ENCODE measurements at regions not wholly inside any gene's neighbourhood (a gene's known extent, or its start where the extent isn't known, plus 50 kb on each side); places are given as distances from the start of the nearest gene placed in this dataset.
"Not testable (repeated sequence)": the region's sequence is repeated elsewhere in the genome, so short reads cannot be mapped to it uniquely, and the experiment has no call there.

DNA sequence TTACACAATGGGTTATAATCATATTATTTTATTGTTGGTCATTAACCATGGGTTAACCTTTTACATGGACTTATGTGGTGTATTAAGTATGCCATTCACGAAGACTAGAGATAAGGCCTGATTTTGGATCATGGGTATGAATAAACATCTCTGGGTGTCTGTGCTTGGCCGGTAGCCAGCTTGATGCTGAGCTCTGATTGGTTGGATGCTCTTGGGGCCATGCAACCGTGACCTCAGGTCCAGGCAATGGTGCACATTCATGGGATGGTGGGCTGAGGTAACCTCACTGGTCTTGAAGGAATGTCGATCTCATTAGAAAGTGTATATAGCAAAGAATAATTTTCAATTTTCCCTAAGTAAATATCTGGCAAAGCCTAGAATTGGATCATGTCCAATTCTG is 158.2 kb upstream of the IL12B start:
- DNase-seq (ENCODE audit: extremely low read depth in 1 of 11, low read depth in 9 of 11, low spot score in 4 of 11): no peak

DNA sequence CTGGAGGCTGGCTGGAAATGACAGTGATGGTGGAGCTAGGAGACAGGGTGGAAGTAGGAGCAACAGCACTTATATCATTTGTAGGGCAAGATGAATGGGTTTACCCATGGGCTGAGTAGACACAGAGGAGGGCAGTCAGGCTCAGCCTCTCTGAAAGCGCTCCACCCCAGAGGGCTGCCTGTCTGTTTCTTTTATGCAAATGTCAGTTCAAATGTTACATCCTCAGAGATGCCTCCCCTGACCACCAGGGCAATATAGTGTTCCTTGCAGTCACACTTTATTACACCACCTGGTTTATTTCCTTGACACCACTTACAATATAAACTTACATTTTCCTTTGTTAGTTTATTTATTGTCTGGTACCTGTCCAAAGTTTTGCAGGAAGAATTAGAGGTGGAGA is 159.5 kb upstream of the IL12B start:
- no peak for DNase-seq (ENCODE audit: extremely low read depth in 1 of 11, low read depth in 9 of 11, low spot score in 4 of 11)

DNA sequence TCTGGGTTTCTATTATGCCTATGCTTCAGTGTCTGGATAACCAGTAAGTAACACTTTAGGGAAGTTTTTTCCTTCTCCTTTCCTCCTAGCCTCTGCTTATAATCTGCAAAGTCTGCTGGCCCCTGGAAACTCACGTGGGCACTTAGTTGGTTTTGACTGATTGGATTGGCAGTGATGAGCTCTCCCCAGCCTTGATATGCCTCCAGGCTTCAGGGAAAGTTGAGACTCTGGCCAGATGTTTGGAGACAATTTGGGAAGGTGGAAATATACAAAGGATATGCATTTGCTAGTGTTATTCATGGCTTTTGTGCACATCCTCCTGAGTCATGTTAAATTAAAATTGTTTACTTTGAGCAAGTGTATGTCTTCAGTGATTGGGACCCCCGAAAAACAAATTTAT is 160.2 kb upstream of the IL12B start:
- DNase-seq (ENCODE audit: extremely low read depth in 1 of 11, low read depth in 9 of 11, low spot score in 4 of 11): no peak

DNA sequence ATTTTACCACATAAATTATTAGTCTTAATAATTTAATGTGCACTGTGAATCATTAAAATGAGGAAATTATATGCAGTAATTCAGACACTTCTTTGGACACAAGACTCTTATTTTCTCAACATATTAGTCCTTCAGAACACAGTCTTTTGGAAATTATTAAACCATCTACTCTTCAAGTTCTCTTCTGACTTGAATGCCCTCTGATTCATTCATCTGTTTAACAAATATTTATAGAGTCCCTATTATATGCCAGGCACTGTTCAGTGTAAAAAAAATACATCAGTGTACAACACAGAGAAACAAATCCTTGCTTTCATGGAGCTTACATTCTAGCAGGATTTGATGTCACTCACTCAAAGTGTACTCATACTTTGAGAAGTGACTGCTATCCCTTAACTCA is 163.4 kb upstream of the IL12B start:
- no peak for DNase-seq (ENCODE audit: extremely low read depth in 1 of 11, low read depth in 9 of 11, low spot score in 4 of 11)

DNA sequence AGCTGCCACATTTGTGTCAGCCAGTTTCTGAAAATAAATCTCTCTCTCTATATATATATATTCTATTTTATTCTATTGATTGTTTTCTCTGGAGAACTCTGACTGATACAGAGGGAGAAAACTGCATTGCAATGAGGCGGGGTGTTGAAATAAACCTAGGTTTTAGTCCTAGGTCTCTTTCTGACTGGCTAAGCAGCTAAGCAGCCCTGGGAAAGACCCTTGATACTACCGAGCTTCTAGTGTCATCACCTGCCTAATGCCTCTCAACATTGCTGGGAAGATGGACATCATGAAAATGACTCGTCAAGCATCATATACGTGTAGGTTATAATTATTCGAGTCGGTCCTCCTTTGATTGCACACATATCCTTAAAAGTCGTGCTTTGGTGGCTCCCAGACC is 166.5 kb upstream of the IL12B start:
- DNase-seq (ENCODE audit: extremely low read depth in 1 of 11, low read depth in 9 of 11, low spot score in 4 of 11): no peak

DNA sequence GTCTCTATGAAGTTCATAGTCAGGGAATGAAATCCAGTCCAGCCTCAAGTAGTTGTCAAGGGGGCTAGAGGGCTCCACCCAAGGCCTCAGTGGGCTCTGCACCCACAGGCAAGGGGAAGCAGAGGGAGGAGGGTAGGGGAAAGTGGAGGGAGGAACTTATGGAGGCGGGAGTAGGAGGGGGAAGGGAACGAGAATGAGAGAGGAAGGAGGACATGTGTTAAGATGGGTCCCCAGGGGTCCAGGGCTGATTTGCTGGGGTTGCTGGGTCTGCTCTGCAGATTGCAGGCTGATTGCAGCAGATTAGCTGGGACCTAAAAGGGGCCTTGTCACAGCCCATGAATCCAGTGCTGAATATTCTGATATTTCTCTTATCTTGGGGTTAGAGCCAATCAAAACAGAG is 166.9 kb upstream of the IL12B start:
- no peak for DNase-seq (ENCODE audit: extremely low read depth in 1 of 11, low read depth in 9 of 11, low spot score in 4 of 11)

DNA sequence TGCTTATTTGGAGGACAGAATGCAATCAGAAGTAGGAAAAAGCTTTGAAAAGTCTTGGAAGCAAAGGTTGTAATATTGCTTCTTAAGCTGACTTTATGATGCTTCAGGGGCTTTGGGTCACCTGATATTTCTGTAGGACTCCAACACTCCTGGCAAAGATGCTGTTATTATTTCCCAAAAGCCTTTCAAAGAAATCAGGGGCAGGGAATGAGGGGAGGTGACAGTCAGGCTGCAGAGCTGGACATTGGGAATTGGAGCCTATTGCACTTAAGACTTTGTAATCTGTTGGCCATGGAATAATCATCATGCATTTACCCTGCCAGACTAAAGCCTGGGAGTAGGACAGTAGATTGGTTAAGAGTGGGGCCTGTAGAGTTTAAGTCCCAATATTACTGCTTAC is 168.3 kb upstream of the IL12B start:
- no peak for DNase-seq (ENCODE audit: extremely low read depth in 1 of 11, low read depth in 9 of 11, low spot score in 4 of 11)

DNA sequence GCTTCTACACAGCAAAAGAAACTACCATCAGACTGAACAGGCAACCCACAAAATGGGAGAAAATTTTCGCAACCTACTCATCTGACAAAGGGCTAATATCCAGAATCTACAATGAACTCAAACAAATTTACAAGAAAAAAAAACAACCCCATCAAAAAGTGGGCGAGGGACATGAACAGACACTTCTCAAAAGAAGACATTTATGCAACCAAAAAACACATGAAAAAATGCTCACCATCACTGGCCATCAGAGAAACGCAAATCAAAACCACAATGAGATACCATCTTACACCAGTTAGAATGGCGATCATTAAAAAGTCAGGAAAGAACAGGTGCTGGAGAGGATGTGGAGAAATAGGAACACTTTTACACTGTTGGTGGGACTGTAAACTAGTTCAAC is 171.8 kb upstream of the IL12B start:
- not testable (repeated sequence) for DNase-seq (ENCODE audit: extremely low read depth in 1 of 11, low read depth in 9 of 11, low spot score in 4 of 11)

DNA sequence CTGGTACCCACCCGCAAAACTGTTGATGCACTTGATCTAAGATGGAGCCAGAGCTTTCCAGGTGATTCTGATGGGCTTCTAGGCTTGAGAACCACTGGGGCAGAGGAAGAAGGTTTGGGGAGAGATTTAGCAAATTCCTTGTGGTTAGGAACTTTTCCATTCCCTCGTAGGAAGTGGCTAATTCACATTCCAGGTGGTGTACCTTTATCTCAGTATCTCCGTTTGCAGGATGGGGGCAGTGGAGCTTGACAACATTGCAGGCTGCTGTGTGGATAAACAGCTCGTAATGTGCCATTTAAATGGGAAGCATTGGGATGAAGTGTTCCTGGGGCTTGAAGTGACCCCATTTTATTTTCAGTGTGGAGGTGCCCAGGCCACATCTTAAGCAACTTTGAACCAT is 172.9 kb upstream of the IL12B start:
- no peak for DNase-seq (ENCODE audit: extremely low read depth in 1 of 11, low read depth in 9 of 11, low spot score in 4 of 11)

DNA sequence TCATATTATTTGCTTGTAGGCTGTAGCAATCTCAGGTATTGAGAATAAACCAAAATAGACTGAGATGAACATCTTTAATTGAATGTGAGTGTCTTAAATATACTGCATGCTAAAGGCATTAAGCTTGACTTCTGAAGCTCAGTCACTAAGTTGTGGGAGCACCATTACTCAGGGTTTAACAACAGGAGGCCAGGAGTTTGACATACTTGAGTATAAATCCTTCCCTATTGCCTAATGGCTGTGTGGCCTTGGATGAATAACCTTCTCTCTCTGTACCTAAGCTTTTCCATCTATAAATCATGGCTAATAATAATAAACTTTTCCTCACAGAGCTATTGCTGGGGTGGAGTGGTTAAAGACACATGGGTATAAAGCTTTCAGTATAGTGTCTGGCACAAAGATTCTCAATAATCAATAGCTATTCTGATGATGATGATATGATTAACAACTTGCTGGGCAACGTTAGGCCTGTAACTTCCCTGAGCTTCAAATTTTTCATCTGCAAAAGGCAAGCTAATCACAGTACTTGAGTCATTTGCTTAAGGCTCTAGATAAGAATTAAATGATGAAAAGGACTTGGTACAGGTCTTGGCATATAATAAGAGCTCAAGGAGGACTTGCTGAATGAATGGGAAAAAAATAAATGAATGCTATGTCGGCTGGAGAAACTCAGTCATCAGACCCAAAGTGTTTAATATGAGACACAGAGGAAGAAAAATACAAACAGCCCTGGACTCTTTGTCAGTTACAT is 174.0 kb upstream of the IL12B start:
- DNase-seq (ENCODE audit: extremely low read depth in 1 of 11, low read depth in 9 of 11, low spot score in 4 of 11): no peak

DNA sequence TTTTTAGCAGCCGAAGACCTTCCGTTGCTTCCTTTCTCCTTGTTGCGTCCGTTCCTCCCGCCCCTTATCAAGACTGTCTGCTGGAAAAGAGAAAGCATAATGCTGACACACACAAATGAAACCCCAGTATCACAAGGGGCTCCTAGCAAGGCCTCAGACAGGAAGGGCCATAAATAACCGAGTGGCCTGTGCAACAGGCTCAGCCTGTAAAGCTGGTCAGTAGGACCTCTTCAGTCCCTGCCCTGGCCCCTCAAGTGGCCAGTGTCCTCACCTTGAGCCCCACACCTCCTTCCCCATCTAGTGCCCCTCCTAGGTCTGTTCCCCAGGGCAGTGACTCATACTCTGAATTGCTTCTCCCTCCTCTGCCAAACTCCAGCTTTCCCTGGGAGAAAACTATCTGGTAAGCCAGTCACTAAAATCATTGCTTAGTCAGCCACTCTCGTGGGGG is 174.6 kb upstream of the IL12B start:
- peak in 1 of 11 donors; percentile 38 for DNase-seq (ENCODE audit: extremely low read depth in 1 of 11, low read depth in 9 of 11, low spot score in 4 of 11)

DNA sequence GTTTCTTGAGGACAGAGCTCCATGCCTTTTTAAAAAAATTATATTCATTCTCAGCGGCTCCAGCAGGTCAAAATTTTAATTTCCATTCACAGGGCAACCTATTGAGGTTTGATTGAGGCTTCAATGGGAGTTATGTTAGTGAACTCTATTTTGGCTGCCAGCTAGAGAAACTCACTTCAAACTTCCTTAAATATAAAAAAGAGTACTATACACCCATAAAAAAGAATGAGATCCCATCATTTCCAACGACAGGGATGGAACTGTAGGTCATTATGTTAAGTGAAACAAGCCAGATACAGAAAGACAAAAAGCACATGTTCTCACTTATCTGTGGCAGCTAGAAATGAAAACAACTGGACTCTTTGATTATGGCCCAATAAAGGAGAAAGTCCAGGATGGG is 176.8 kb upstream of the IL12B start:
- no peak for DNase-seq (ENCODE audit: extremely low read depth in 1 of 11, low read depth in 9 of 11, low spot score in 4 of 11)

DNA sequence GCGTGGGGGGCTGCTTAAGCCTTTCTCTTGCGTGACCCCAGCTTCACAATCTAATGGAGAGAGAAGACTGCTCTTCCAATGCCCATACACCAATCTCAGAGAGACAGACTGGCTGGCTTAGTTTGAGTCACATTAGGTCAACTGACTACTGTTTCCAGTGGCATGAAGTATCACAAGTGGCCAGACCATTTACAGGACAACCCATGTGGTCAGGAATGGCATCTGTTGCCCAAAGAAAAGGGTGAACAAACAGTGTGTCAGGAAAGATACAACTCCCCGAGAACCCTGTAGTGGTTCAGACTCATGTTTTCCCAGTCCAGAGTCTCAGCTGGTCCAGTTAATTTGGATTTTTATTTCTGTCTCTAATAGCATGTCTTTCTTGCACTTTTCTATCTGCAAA is 177.4 kb upstream of the IL12B start:
- no peak for DNase-seq (ENCODE audit: extremely low read depth in 1 of 11, low read depth in 9 of 11, low spot score in 4 of 11)

DNA sequence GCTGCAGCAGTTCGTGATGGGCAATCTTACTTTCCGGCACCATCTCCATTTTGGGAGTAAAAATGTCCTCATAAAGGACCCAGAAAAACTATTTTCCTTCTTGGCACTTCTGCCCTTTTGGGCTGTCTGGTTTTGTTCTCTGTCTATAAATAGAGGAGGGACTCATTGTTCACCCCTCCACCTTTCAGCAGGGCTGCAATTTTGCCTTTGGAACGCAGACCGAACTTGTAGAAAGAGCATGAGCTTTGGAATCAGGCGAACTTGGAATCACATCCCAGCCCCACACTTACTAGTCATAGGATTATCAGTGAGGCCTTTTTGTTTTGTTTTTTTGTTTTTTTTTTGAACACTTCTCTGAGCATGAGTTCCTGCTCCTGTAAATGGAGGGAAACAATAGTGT is 178.1 kb upstream of the IL12B start:
- DNase-seq (ENCODE audit: extremely low read depth in 1 of 11, low read depth in 9 of 11, low spot score in 4 of 11): no peak

DNA sequence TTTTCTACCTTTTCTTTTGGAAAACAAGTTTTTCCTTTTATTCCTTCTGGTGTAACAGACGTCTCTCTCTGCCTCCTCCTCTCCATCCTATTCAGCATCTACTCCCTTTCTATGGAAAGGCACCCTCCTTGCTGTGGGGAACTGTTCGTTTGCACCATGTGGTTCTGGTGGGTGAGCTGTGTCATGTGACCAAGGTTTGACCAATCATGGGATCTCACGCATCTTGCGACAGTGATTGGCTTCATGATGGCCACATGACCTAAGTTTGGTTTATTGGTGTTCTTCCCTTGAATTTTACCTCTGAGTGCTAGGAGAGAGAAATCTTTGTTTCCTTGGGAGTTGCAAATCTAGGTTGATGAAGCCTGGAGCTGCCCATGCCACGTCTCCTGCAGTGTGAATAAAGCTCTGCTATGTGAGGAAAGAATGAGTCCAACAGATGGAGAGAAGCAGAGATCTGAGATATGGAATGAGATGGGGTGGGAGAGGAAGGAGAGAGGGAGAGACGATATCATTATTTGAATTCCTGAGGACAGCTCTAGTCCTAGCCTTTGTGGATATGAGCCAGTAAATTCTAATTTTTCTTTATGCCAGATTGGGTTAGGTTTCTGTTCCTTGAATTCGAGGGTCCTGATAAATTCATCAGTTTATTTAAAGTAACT is 178.8 kb upstream of the IL12B start:
- no peak for DNase-seq (ENCODE audit: extremely low read depth in 1 of 11, low read depth in 9 of 11, low spot score in 4 of 11)

DNA sequence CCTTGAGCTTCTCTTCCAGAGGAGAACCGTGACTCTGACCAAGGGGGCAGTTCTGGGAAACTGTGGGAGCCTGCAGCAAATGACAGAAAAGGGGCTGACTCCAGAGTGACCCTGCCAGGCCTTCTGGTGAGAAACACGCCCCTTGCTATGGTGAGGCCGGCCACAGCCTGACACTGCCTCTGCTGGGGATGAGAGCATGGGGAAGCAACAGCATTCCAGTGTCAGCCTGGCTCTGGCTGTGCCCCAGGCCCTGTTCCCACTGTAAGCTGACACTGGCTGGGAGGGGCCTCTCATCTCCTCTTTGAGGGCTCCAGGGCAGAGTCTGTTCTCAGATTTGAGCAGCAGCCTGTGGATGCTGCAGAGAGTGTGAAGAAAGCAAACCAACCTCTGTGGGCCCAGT is 180.0 kb upstream of the IL12B start:
- DNase-seq (ENCODE audit: extremely low read depth in 1 of 11, low read depth in 9 of 11, low spot score in 4 of 11): peak in 7 of 11 donors; percentile 46 to 76 (median 57)

DNA sequence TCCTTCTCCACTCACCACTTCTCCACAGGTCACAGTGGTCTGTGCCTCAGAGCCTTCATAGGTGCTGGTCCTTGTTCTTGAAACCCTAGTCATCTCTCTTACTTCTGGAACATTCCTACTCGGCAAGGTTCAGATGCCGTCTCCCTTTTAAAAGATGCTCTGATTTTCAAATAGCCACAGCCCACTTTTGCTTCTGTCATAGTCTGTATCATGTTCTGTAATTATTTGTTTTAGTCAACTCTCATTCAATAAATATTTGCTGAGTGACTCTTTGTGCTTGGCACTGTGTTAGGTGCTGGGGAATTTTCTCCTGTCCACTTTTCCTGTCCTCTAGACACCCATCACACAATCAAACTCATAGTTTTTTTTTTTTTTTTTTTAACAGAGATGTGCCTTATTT is 181.3 kb upstream of the IL12B start:
- no peak for DNase-seq (ENCODE audit: extremely low read depth in 1 of 11, low read depth in 9 of 11, low spot score in 4 of 11)

DNA sequence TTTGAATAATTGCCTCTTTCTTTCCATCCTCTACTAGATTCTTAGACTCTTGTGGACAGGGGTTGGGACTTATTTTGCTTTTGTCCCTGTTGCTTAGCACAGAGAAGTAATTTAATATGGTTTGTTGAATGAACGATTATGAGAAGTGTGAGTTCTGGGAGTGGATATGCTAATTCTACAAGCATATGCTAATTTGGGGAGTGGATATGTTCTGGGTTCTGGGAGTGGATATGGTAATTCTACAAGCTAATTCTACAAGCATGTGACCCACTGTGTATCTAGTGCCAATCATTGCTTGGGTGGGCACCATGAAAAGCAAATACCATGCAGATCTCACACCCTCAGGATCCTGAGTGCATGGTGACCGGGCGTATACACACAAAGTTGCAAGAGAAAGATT is 181.8 kb upstream of the IL12B start:
- DNase-seq (ENCODE audit: extremely low read depth in 1 of 11, low read depth in 9 of 11, low spot score in 4 of 11): no peak

DNA sequence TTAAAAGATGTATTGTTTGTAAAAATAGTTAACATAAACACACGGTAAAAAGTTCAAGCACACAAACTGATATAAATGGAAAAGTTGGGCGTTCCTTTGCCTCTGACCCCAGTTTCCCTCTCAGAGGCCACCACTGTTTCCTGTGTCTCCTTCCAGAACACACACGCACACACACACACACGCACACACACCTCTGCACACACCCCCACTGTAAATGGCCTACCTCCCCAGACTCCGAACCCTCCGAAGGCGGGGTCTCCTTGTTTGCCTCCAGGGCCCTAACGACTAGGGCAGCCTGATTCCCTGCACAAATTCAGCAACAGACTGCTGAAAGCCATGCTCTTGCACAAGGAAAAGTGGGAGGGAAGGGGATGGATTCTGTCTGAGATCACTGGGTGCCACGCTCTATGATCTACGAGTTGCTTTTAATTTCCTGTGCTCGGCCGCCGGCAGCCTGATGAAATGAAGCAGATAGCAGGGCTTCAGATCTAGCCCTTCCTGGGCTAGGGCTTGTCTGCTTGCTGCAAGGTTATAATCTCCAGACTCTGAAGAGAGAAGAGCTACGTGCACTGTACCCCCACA is 184.0 kb upstream of the IL12B start:
- DNase-seq (ENCODE audit: extremely low read depth in 1 of 11, low read depth in 9 of 11, low spot score in 4 of 11): peak in 6 of 11 donors; percentile 39 to 70 (median 50)

DNA sequence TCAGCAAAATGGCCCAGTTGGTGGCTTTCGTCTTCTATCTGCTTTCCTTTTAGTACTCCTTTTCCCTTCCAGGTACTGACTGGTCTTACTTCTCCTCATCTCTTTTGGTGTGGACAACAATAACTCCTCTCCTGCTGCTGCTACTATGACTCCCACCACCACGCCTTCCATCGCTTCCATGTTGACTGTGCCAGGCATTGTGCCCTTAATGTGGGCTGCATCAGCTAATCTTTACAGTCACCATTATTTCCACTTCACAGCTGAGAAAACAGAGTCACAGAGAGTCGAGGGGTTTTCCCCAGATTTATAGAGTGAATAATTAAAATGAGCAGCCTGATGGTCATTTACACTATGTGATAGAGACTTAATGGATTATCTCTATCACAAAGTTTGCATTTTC is 184.9 kb upstream of the IL12B start:
- no peak for DNase-seq (ENCODE audit: extremely low read depth in 1 of 11, low read depth in 9 of 11, low spot score in 4 of 11)
